CD14-positive monocyte (primary cell): ENCODE measurements at regions not wholly inside any gene's neighbourhood (a gene's known extent, or its start where the extent isn't known, plus 50 kb on each side); places are given as distances from the start of the nearest gene placed in this dataset.

ENCODE experiments used
- DNase-seq, 3 donors: peaks; one replicate each; pipeline ENCODE4 v3.0.0-alpha.2; 2011 to 2022
- H2AFZ ChIP-seq: 2 replicates; pipeline ENCODE4 v1.6.0; 2012; ENCODE audit warnings: mild to moderate bottlenecking, low read depth, low read length, inconsistent platforms; ENCODE audit not compliant: insufficient read depth, poor library complexity, severe bottlenecking
- H3K27ac ChIP-seq, 2 donors: 1 replicate in 1 of 2; 2 replicates in 1 of 2; pipeline ENCODE4 v1.5.1; 2012 to 2013; ENCODE audit warnings: low read length in 2 of 2, control low read depth in 1 of 2, inconsistent platforms in 1 of 2, low read depth in 1 of 2, mild to moderate bottlenecking in 1 of 2
- H3K27me3 ChIP-seq, 2 donors: one replicate each; pipeline versions ENCODE4 v1.6.0 to v1.6.1; 2011 to 2013; ENCODE audit warnings: low read length in 2 of 2; ENCODE audit not compliant: control insufficient read depth in 2 of 2, insufficient read depth in 2 of 2
- H3K36me3 ChIP-seq, 2 donors: replicated peaks in 1 of 2; 1 replicate in 1 of 2; 2 replicates in 1 of 2; pipeline versions ENCODE4 v1.5.1 to v1.6.1; 2012 to 2013; ENCODE audit warnings: low read length in 2 of 2, control low read depth in 1 of 2, inconsistent platforms in 1 of 2, mild to moderate bottlenecking in 1 of 2; ENCODE audit not compliant: insufficient read depth in 2 of 2, control insufficient read depth in 1 of 2
- H3K4me1 ChIP-seq, 2 donors: 1 replicate in 1 of 2; 2 replicates in 1 of 2; pipeline versions ENCODE4 v1.5.1 to v1.6.1; 2012 to 2013; ENCODE audit warnings: low read length in 2 of 2, control low read depth in 1 of 2, inconsistent platforms in 1 of 2, mild to moderate bottlenecking in 1 of 2, moderate library complexity in 1 of 2; ENCODE audit not compliant: insufficient read depth in 2 of 2, control insufficient read depth in 1 of 2
- H3K4me2 ChIP-seq: replicated peaks from 2 replicates; pipeline ENCODE3; 2012; ENCODE audit warnings: low read length, moderate library complexity, mild to moderate bottlenecking; ENCODE audit not compliant: poor library complexity, severe bottlenecking; ENCODE audit errors: extremely low read depth
- H3K4me3 ChIP-seq, 3 experiments: fragments of 200-600 bp in 1 of 3; sonication (generic) in 1 of 3; replicated peaks in 1 of 3; 1 replicate in 2 of 3; 2 replicates in 1 of 3; pipeline ENCODE4 v1.5.1; 2011 to 2013; ENCODE audit warnings: low read length in 3 of 3, mild to moderate bottlenecking in 3 of 3, control low read depth in 2 of 3, low read depth in 2 of 3, inconsistent platforms in 1 of 3, moderate library complexity in 1 of 3
- H3K79me2 ChIP-seq: 2 replicates; pipeline ENCODE4 v1.6.0; 2012; ENCODE audit warnings: mild to moderate bottlenecking, control low read depth, inconsistent platforms, low read length, moderate library complexity; ENCODE audit not compliant: insufficient read depth
- H3K9ac ChIP-seq: 2 replicates; pipeline ENCODE4 v1.6.0; 2017; ENCODE audit warnings: low read length, mild to moderate bottlenecking; ENCODE audit not compliant: insufficient read depth, poor library complexity, severe bottlenecking
- H3K9me3 ChIP-seq, 2 donors: replicated peaks in 1 of 2; 1 replicate in 1 of 2; 2 replicates in 1 of 2; pipeline versions ENCODE4 v1.5.1 to v1.6.1; 2012 to 2013; ENCODE audit warnings: low read length in 2 of 2, control low read depth in 1 of 2; ENCODE audit not compliant: control insufficient read depth in 1 of 2, insufficient read depth in 1 of 2
- H4K20me1 ChIP-seq: 2 replicates; pipeline ENCODE4 v1.6.0; 2012; ENCODE audit warnings: mild to moderate bottlenecking, low read length, control low read depth, moderate library complexity; ENCODE audit not compliant: insufficient read depth
- H3K27ac Mint-ChIP-seq, 7 donors: one replicate each; pipeline ENCODE4 v1.8.0; 2020; ENCODE audit warnings: mild to moderate bottlenecking in 7 of 7, mixed read lengths in 7 of 7, moderate library complexity in 6 of 7, inconsistent platforms in 2 of 7
- H3K27me3 Mint-ChIP-seq, 3 donors: one replicate each; pipeline ENCODE4 v1.8.0; 2021 to 2022; ENCODE audit warnings: low read depth in 3 of 3, mild to moderate bottlenecking in 3 of 3, mixed read lengths in 3 of 3, moderate library complexity in 3 of 3, inconsistent platforms in 1 of 3
- H3K36me3 Mint-ChIP-seq, 2 donors: one replicate each; pipeline ENCODE4 v1.8.0; 2020; ENCODE audit warnings: mixed read lengths in 2 of 2, inconsistent platforms in 1 of 2, mild to moderate bottlenecking in 1 of 2
- H3K4me1 Mint-ChIP-seq: one replicate; pipeline ENCODE4 v1.8.0; 2020; ENCODE audit warnings: mild to moderate bottlenecking, mixed read lengths
- H3K4me3 Mint-ChIP-seq, 2 donors: one replicate each; pipeline ENCODE4 v1.8.0; 2020; ENCODE audit warnings: mild to moderate bottlenecking in 2 of 2, mixed read lengths in 2 of 2, moderate library complexity in 1 of 2
- H3K9me3 Mint-ChIP-seq, 7 donors: one replicate each; pipeline ENCODE4 v1.8.0; 2020 to 2022; ENCODE audit warnings: mixed read lengths in 7 of 7, mild to moderate bottlenecking in 6 of 7, moderate library complexity in 6 of 7, inconsistent platforms in 2 of 7
- WGBS: methylation state at CpG from one replicate; pipeline ENCODE4 v1.1.5; 2013; ENCODE audit warnings: missing lambda C conversion rate; ENCODE audit not compliant: insufficient coverage; 5-methylcytosine and 5-hydroxymethylcytosine counted together
- intact Hi-C, 2 donors: fragments of 100-400 bp; cut with micrococcal nuclease; formaldehyde crosslinking; loops; one replicate each; pipeline versions ENCODE4 v1.15.0 to v1.15.1; 2023
- TF ChIP-seq, protein P1 (sequence below): fragments of 200-600 bp; IDR thresholded peaks from one replicate; pipeline ENCODE4 v1.8.0; 2022; ENCODE audit warnings: antibody characterized with exemption, mild to moderate bottlenecking

DNA sequence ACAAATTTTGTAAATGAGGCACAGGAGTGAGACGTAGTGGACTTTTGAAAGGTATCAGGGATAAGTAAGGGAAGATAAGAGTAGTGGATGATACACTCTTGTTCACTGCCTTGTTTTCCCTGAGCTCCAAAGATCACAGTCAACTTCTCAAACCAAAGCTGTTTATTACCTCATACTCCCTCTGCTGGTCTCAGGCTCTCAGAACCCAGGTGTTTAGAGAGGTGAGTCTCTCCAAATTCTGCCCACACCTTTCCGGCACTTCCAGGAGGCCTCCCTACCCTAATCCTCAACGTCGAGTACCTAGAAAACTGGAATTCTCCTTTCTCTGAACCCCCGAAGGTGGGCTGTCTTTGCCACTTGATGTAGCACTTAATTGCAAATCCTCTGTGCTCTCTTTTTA is 621.1 kb downstream of the BCL11A start:
- Histone ChIP-seq H3K27ac (no peak overlapping the region), H3K4me3 (no peak overlapping the region), H2AFZ (no peak overlapping the region), H4K20me1 (no peaks in the 10 kb centered on the region), H3K36me3 (no peaks in the 10 kb centered on the region), H3K4me1 (no peaks in the 10 kb centered on the region), H3K9ac (no peak overlapping the region), H3K79me2 (no peaks in the 10 kb centered on the region), H3K4me2 (no peak overlapping the region), H3K27me3 (no peaks in the 10 kb centered on the region), H3K9me3 (no peaks in the 10 kb centered on the region)
- Mint-ChIP-seq H3K9me3 (peaks cover 0 to 5% (median 1%) of the 10 kb centered on the region in 7 donors), H3K27ac (no peak overlapping the region), H3K4me3 (no peak overlapping the region), H3K36me3 (no peaks in the 10 kb centered on the region), H3K27me3 (no peaks in the 10 kb centered on the region), H3K4me1 (peaks cover 2% of the 10 kb centered on the region)
- TF ChIP-seq, protein P1, sequence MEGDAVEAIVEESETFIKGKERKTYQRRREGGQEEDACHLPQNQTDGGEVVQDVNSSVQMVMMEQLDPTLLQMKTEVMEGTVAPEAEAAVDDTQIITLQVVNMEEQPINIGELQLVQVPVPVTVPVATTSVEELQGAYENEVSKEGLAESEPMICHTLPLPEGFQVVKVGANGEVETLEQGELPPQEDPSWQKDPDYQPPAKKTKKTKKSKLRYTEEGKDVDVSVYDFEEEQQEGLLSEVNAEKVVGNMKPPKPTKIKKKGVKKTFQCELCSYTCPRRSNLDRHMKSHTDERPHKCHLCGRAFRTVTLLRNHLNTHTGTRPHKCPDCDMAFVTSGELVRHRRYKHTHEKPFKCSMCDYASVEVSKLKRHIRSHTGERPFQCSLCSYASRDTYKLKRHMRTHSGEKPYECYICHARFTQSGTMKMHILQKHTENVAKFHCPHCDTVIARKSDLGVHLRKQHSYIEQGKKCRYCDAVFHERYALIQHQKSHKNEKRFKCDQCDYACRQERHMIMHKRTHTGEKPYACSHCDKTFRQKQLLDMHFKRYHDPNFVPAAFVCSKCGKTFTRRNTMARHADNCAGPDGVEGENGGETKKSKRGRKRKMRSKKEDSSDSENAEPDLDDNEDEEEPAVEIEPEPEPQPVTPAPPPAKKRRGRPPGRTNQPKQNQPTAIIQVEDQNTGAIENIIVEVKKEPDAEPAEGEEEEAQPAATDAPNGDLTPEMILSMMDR, result no peak
- DNase-seq, result no peak
- WGBS, result 100% methylated on average over 3 of the region's 5 CpGs
- intact Hi-C loops, result no loop called here

DNA sequence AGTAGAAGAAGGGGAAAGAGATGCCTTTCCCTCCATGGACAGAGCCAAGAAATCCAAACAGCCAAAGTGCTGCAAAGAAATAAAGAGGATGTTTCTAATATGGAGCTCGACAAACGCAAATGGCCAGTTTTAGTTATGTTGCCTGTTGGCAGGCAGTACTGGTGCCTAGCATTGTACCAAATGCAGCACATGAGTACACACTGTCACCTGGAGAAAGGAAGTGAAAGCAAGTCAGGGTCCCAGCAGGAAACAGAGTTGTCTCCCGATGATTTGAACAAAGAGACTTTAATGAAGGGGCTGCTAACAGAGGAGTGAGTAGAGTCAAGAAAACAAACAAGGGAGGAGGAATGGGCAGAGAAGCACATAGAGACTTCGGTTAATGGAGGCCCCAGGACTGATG is 623.0 kb downstream of the BCL11A start:
- Histone ChIP-seq H3K27ac (no peak overlapping the region), H3K9ac (no peak overlapping the region), H3K27me3 (no peaks in the 10 kb centered on the region), H3K9me3 (no peaks in the 10 kb centered on the region), H4K20me1 (no peaks in the 10 kb centered on the region), H3K4me1 (no peaks in the 10 kb centered on the region), H3K4me3 (no peak overlapping the region), H2AFZ (no peak overlapping the region), H3K79me2 (no peaks in the 10 kb centered on the region), H3K4me2 (no peak overlapping the region), H3K36me3 (no peaks in the 10 kb centered on the region)
- 53% methylated on average over 2 of the region's 4 CpGs for WGBS
- TF ChIP-seq, protein P1, result no peak
- Mint-ChIP-seq H3K27ac (peak overlapping the region in 2 of 7 donors; percentile 5 to 43), H3K9me3 (peaks cover 0 to 11% (median 2%) of the 10 kb centered on the region in 7 donors), H3K36me3 (no peaks in the 10 kb centered on the region), H3K4me1 (peaks cover 2% of the 10 kb centered on the region), H3K4me3 (no peak overlapping the region), H3K27me3 (no peaks in the 10 kb centered on the region)
- no peak for DNase-seq
- intact Hi-C loops, result no loop called here
